H9 (cell line): ENCODE measurements at regions not wholly inside any gene's neighbourhood (a gene's known extent, or its start where the extent isn't known, plus 50 kb on each side); places are given as distances from the start of the nearest gene placed in this dataset.

ENCODE experiments used
- DNase-seq: peaks from one replicate; pipeline ENCODE4 v3.0.0-alpha.2; 2017
- H2AFZ ChIP-seq: one replicate; pipeline ENCODE4 v1.6.1; 2013; ENCODE audit warnings: mild to moderate bottlenecking, low read length, control low read depth, moderate library complexity
- H2AK5ac ChIP-seq: 2 replicates; pipeline ENCODE4 v1.6.1; 2013; ENCODE audit warnings: low read length, control low read depth, mixed read lengths; ENCODE audit not compliant: insufficient read length
- H2BK120ac ChIP-seq: one replicate; pipeline ENCODE4 v1.6.1; 2013; ENCODE audit warnings: low read depth, mild to moderate bottlenecking, low read length, control low read depth, inconsistent platforms; ENCODE audit not compliant: poor library complexity, severe bottlenecking
- H2BK12ac ChIP-seq: 2 replicates; pipeline ENCODE4 v1.6.1; 2013; ENCODE audit warnings: low read length, control low read depth, mixed read lengths, low read depth; ENCODE audit not compliant: insufficient read length
- H2BK15ac ChIP-seq: 2 replicates; pipeline ENCODE4 v1.6.1; 2013; ENCODE audit warnings: low read depth, low read length, control low read depth
- H2BK20ac ChIP-seq: one replicate; pipeline ENCODE4 v1.6.1; 2013; ENCODE audit warnings: low read depth, mild to moderate bottlenecking, low read length, control low read depth, inconsistent platforms; ENCODE audit not compliant: poor library complexity, severe bottlenecking
- H2BK5ac ChIP-seq: 2 replicates; pipeline ENCODE4 v1.6.1; 2013; ENCODE audit warnings: low read length, control low read depth, mixed read lengths; ENCODE audit not compliant: insufficient read length
- H3K14ac ChIP-seq: 2 replicates; pipeline ENCODE4 v1.6.1; 2013; ENCODE audit warnings: low read length, control low read depth; ENCODE audit not compliant: insufficient read depth
- H3K18ac ChIP-seq: 2 replicates; pipeline ENCODE4 v1.6.1; 2013; ENCODE audit warnings: low read depth, mild to moderate bottlenecking, mixed read lengths, low read length, control low read depth; ENCODE audit not compliant: insufficient read length
- H3K23ac ChIP-seq: 2 replicates; pipeline ENCODE4 v1.6.1; 2013; ENCODE audit warnings: low read length, control low read depth, mixed read lengths, low read depth; ENCODE audit not compliant: insufficient read length
- H3K23me2 ChIP-seq: 2 replicates; pipeline ENCODE4 v1.6.1; 2013; ENCODE audit warnings: low read depth, mild to moderate bottlenecking, mixed read lengths, low read length, control low read depth; ENCODE audit not compliant: insufficient read length, poor library complexity, severe bottlenecking
- H3K27ac ChIP-seq: 2 replicates; pipeline ENCODE4 v1.5.1; 2013; ENCODE audit warnings: low read length, control low read depth, mixed read lengths, low read depth; ENCODE audit not compliant: insufficient read length
- H3K27me3 ChIP-seq: 2 replicates; pipeline ENCODE4 v1.6.1; 2013; ENCODE audit warnings: low read length, control low read depth, inconsistent platforms; ENCODE audit not compliant: insufficient read depth
- H3K4ac ChIP-seq: 2 replicates; pipeline ENCODE4 v1.6.1; 2013; ENCODE audit warnings: low read depth, mild to moderate bottlenecking, control low read depth, inconsistent platforms, low read length, moderate library complexity
- H3K4me1 ChIP-seq: 2 replicates; pipeline ENCODE4 v1.6.1; 2013; ENCODE audit warnings: low read length, control low read depth, inconsistent platforms; ENCODE audit not compliant: insufficient read depth
- H3K4me2 ChIP-seq: 2 replicates; pipeline ENCODE4 v1.6.1; 2013; ENCODE audit warnings: low read length, control low read depth, mixed read lengths; ENCODE audit not compliant: insufficient read length, insufficient read depth
- H3K56ac ChIP-seq: 2 replicates; pipeline ENCODE4 v1.6.1; 2013; ENCODE audit warnings: low read depth, mild to moderate bottlenecking, mixed read lengths, low read length, control low read depth; ENCODE audit not compliant: insufficient read length
- H3K79me1 ChIP-seq: 2 replicates; pipeline ENCODE4 v1.6.1; 2013; ENCODE audit warnings: low read depth, mild to moderate bottlenecking, moderate library complexity, low read length, control low read depth, inconsistent platforms; ENCODE audit not compliant: insufficient read depth, poor library complexity, severe bottlenecking
- H3K79me2 ChIP-seq: 2 replicates; pipeline ENCODE4 v1.6.1; 2013; ENCODE audit warnings: low read length, control low read depth, inconsistent platforms; ENCODE audit not compliant: insufficient read depth
- H3K9ac ChIP-seq: 2 replicates; pipeline ENCODE4 v1.6.1; 2013; ENCODE audit warnings: low read length, control low read depth, mixed read lengths; ENCODE audit not compliant: insufficient read length; ENCODE audit errors: extremely low read depth
- H3K9me3 ChIP-seq: one replicate; pipeline ENCODE4 v1.6.1; 2013; ENCODE audit warnings: low read depth, low read length, inconsistent platforms; ENCODE audit not compliant: control insufficient read depth
- H3T11ph ChIP-seq: one replicate; pipeline ENCODE4 v1.6.1; 2013; ENCODE audit warnings: mild to moderate bottlenecking, low read length, control low read depth, inconsistent platforms
- H4K20me1 ChIP-seq: one replicate; pipeline ENCODE4 v1.6.1; 2013; ENCODE audit not compliant: control insufficient read depth, insufficient read length, insufficient read depth
- H4K5ac ChIP-seq: 2 replicates; pipeline ENCODE4 v1.6.1; 2013; ENCODE audit warnings: low read depth, mild to moderate bottlenecking, mixed read lengths, low read length, control low read depth; ENCODE audit not compliant: insufficient read length
- H4K8ac ChIP-seq: replicated peaks from 2 replicates; pipeline ENCODE4 v1.6.1; 2013; ENCODE audit warnings: low read length, control low read depth, mixed read lengths, low read depth; ENCODE audit not compliant: insufficient read length
- H4K91ac ChIP-seq: 2 replicates; pipeline ENCODE4 v1.6.1; 2013; ENCODE audit warnings: low read depth, mild to moderate bottlenecking, moderate library complexity, mixed read lengths, low read length, control low read depth; ENCODE audit not compliant: insufficient read length
- H3K27ac Mint-ChIP-seq, 3 experiments: 2 replicates in 2 of 3; 3 replicates in 1 of 3; pipeline ENCODE4 v1.8.0; 2020 to 2021; ENCODE audit warnings: mixed read lengths in 3 of 3, mild to moderate bottlenecking in 1 of 3, moderate library complexity in 1 of 3
- H3K27me3 Mint-ChIP-seq: 2 replicates; pipeline ENCODE4 v1.8.0; 2021; ENCODE audit warnings: low read depth, mild to moderate bottlenecking, moderate library complexity, mixed read lengths
- H3K36me3 Mint-ChIP-seq, 3 experiments: 2 replicates in 2 of 3; 3 replicates in 1 of 3; pipeline ENCODE4 v1.8.0; 2020 to 2021; ENCODE audit warnings: low read depth in 3 of 3, mixed read lengths in 3 of 3; ENCODE audit not compliant: insufficient read depth in 1 of 3
- H3K4me1 Mint-ChIP-seq, 2 experiments: 2 replicates each; pipeline ENCODE4 v1.8.0; 2020; ENCODE audit warnings: mixed read lengths in 2 of 2
- H3K4me3 Mint-ChIP-seq, 2 experiments: 2 replicates in 1 of 2; 3 replicates in 1 of 2; pipeline ENCODE4 v1.8.0; 2020 to 2021; ENCODE audit warnings: mild to moderate bottlenecking in 2 of 2, mixed read lengths in 2 of 2, moderate library complexity in 1 of 2
- H3K9me3 Mint-ChIP-seq, 2 experiments: 2 replicates in 1 of 2; 3 replicates in 1 of 2; pipeline ENCODE4 v1.8.0; 2020; ENCODE audit warnings: mild to moderate bottlenecking in 2 of 2, mixed read lengths in 2 of 2, moderate library complexity in 1 of 2
- WGBS: extraction: QIAGEN DNeasy Blood & Tissue Kit; methylation state at CpG from one replicate; pipeline ENCODE4 v1.1.7; 2013; ENCODE audit warnings: missing lambda C conversion rate, low lambda C conversion rate, mixed read lengths; ENCODE audit not compliant: insufficient read length; ENCODE audit errors: extremely low coverage; 5-methylcytosine and 5-hydroxymethylcytosine counted together
- TF ChIP-seq, protein P1 (sequence below): fragments of 200-600 bp; sonication (generic); conservative IDR thresholded peaks from 3 replicates; pipeline ENCODE4 v1.8.0; 2021; ENCODE audit warnings: antibody characterized with exemption, mild to moderate bottlenecking

DNA sequence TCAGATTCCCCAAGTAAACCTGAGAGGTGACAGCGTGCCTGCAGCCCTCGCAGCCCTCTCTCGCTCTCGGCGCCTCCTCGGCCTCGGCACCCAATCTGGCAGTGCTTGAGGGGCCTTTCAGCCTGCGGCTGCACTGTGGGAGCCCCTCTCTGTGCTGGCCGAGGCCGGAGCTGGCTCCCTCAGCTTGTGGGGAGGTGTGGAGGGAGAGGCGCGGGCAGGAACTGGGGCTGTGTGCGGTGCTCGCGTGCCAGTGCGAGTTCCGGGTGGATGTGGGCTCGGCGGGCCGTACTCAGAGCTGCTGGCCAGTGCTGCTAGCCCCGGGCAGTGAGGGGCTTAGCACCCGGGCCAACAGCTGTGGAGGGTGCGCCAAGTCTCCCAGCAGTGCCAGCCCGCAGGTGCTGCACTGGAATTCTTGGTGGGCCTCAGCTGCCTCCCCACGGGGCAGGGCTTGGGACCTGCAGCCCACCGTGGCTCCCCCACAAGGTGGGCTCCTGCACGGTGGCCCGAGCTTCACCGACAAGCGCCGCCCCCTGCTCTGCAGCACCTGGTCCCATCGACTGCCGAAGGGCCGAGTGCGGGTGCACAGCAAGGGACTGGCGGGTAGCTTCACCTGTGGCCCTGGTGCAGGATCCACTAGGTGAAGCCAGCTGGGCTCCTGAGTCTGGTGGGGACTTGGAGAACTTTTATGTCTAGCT is 809.7 kb upstream of the ADGRB3 start:
- Histone ChIP-seq H2BK5ac (no peak overlapping the region), H3K4me2 (no peak overlapping the region), H2AK5ac (no peak overlapping the region), H3K27ac (no peak overlapping the region), H3K79me2 (no peaks in the 10 kb centered on the region), H3T11ph (no peak overlapping the region), H3K9ac (no peak overlapping the region), H3K4ac (no peak overlapping the region), H3K18ac (no peak overlapping the region), H3K9me3 (no peaks in the 10 kb centered on the region), H3K27me3 (no peaks in the 10 kb centered on the region), H4K8ac (no peak overlapping the region), H3K56ac (no peak overlapping the region), H3K4me1 (no peaks in the 10 kb centered on the region), H3K14ac (no peak overlapping the region), H2BK20ac (no peak overlapping the region), H4K5ac (no peak overlapping the region), H4K20me1 (no peaks in the 10 kb centered on the region), H4K91ac (no peak overlapping the region), H2BK15ac (no peak overlapping the region), H2BK120ac (no peak overlapping the region), H2AFZ (no peak overlapping the region), H2BK12ac (no peak overlapping the region), H3K23me2 (no peaks in the 10 kb centered on the region), H3K23ac (no peak overlapping the region), H3K79me1 (no peaks in the 10 kb centered on the region)
- no peak for DNase-seq
- Mint-ChIP-seq H3K27ac (no peak overlapping the region), H3K36me3 (peaks cover 6 to 19% (median 13%) of the 10 kb centered on the region in 3 experiments; a peak in 6 of 7 replicates), H3K4me3 (no peak overlapping the region), H3K27me3 (no peaks in the 10 kb centered on the region), H3K4me1 (no peaks in the 10 kb centered on the region), H3K9me3 (peaks cover 0 to 11% of the 10 kb centered on the region in 2 experiments; a peak in 3 of 5 replicates)
- no CpG with 5 or more reads among the region's 36 CpGs for WGBS
- TF ChIP-seq, protein P1, sequence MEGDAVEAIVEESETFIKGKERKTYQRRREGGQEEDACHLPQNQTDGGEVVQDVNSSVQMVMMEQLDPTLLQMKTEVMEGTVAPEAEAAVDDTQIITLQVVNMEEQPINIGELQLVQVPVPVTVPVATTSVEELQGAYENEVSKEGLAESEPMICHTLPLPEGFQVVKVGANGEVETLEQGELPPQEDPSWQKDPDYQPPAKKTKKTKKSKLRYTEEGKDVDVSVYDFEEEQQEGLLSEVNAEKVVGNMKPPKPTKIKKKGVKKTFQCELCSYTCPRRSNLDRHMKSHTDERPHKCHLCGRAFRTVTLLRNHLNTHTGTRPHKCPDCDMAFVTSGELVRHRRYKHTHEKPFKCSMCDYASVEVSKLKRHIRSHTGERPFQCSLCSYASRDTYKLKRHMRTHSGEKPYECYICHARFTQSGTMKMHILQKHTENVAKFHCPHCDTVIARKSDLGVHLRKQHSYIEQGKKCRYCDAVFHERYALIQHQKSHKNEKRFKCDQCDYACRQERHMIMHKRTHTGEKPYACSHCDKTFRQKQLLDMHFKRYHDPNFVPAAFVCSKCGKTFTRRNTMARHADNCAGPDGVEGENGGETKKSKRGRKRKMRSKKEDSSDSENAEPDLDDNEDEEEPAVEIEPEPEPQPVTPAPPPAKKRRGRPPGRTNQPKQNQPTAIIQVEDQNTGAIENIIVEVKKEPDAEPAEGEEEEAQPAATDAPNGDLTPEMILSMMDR: no peak
